Naive thymus-derived CD4-positive, alpha-beta T cell (primary cell): ENCODE measurements at regions not wholly inside any gene's neighbourhood (a gene's known extent, or its start where the extent isn't known, plus 50 kb on each side); places are given as distances from the start of the nearest gene placed in this dataset.
"Not testable (repeated sequence)": the region's sequence is repeated elsewhere in the genome, so short reads cannot be mapped to it uniquely, and the experiment has no call there.

ENCODE experiments used
- ATAC-seq: fragments of 150-1000 bp; cut with Tn5 transposase; 2 replicates; pipeline ENCODE4 v1.10.0; 2021; ENCODE audit warnings: mild to moderate bottlenecking, moderate library complexity
- CTCF ChIA-PET: fragments of 350-600 bp; sonication (Branson Sonifier 250); formaldehyde crosslinking; loops from one replicate; lab custom pipeline; 2021; ENCODE audit warnings: antibody characterized with exemption; lab: Charles Lee
- POLR2A ChIA-PET: fragments of 350-600 bp; sonication (Branson Sonifier 250); formaldehyde crosslinking; loops from one replicate; lab custom pipeline; 2021; ENCODE audit warnings: antibody characterized with exemption, inconsistent platforms; lab: Charles Lee
- DNase-seq, 9 donors: peaks; one replicate each; pipeline versions ENCODE4 v3.0.0 to v3.0.0-alpha.2; 2020 to 2022; ENCODE audit warnings: mixed read lengths in 1 of 9
- H3K27ac ChIP-seq: one replicate; pipeline ENCODE4 v1.7.0; 2013; ENCODE audit warnings: mild to moderate bottlenecking, low read depth, low read length, moderate library complexity
- H3K27me3 ChIP-seq, 2 donors: one replicate each; pipeline ENCODE4 v1.7.0; 2013; ENCODE audit warnings: low read length in 2 of 2, mild to moderate bottlenecking in 2 of 2, moderate library complexity in 2 of 2; ENCODE audit not compliant: control insufficient read depth in 2 of 2, insufficient read depth in 2 of 2
- H3K36me3 ChIP-seq, 3 experiments: 1 replicate in 2 of 3; 2 replicates in 1 of 3; pipeline ENCODE4 v1.7.0; 2013; ENCODE audit warnings: low read length in 3 of 3, mild to moderate bottlenecking in 3 of 3, moderate library complexity in 1 of 3; ENCODE audit not compliant: insufficient read depth in 3 of 3, control insufficient read depth in 2 of 3
- H3K4me1 ChIP-seq, 2 donors: one replicate each; pipeline ENCODE4 v1.7.0; 2013; ENCODE audit warnings: low read length in 2 of 2, mild to moderate bottlenecking in 2 of 2, moderate library complexity in 1 of 2; ENCODE audit not compliant: control insufficient read depth in 2 of 2, insufficient read depth in 2 of 2
- H3K4me3 ChIP-seq: 2 replicates; pipeline ENCODE4 v1.7.0; 2013; ENCODE audit warnings: mild to moderate bottlenecking, low read length
- H3K9me3 ChIP-seq, 3 experiments: 1 replicate in 2 of 3; 2 replicates in 1 of 3; pipeline ENCODE4 v1.7.0; 2013; ENCODE audit warnings: low read length in 3 of 3; ENCODE audit not compliant: control insufficient read depth in 2 of 3
- H3K27ac Mint-ChIP-seq, 9 donors: one replicate each; pipeline ENCODE4 v1.8.0; 2020 to 2022; ENCODE audit warnings: mixed read lengths in 9 of 9, mild to moderate bottlenecking in 8 of 9, moderate library complexity in 5 of 9, inconsistent platforms in 2 of 9
- H3K27me3 Mint-ChIP-seq, 5 donors: one replicate each; pipeline ENCODE4 v1.8.0; 2021 to 2022; ENCODE audit warnings: mixed read lengths in 5 of 5, mild to moderate bottlenecking in 1 of 5
- H3K36me3 Mint-ChIP-seq, 5 donors: one replicate each; pipeline ENCODE4 v1.8.0; 2020 to 2022; ENCODE audit warnings: mixed read lengths in 5 of 5, mild to moderate bottlenecking in 3 of 5, inconsistent platforms in 1 of 5
- H3K4me1 Mint-ChIP-seq, 7 donors: one replicate each; pipeline ENCODE4 v1.8.0; 2020 to 2022; ENCODE audit warnings: mixed read lengths in 7 of 7, mild to moderate bottlenecking in 3 of 7, inconsistent platforms in 1 of 7
- H3K4me3 Mint-ChIP-seq, 10 donors: one replicate each; pipeline ENCODE4 v1.8.0; 2020 to 2022; ENCODE audit warnings: mild to moderate bottlenecking in 10 of 10, mixed read lengths in 10 of 10, moderate library complexity in 6 of 10, inconsistent platforms in 2 of 10
- H3K9me3 Mint-ChIP-seq, 11 donors: one replicate each; pipeline ENCODE4 v1.8.0; 2020 to 2022; ENCODE audit warnings: mixed read lengths in 11 of 11, mild to moderate bottlenecking in 4 of 11, inconsistent platforms in 1 of 11, moderate library complexity in 1 of 11
- intact Hi-C, 2 donors: fragments of 100-400 bp; cut with micrococcal nuclease; formaldehyde crosslinking; loops; one replicate each; pipeline ENCODE4 v1.15.1; 2023

- H3K27ac Mint-ChIP-seq, H3K4me1 Mint-ChIP-seq, H3K4me1 ChIP-seq, H3K27me3 ChIP-seq, POLR2A ChIA-PET, ATAC-seq, H3K27ac ChIP-seq, H3K4me3 ChIP-seq, CTCF ChIA-PET, H3K36me3 ChIP-seq, DNase-seq, intact Hi-C loops, H3K4me3 Mint-ChIP-seq, H3K27me3 Mint-ChIP-seq, H3K9me3 ChIP-seq, H3K36me3 Mint-ChIP-seq: not testable (repeated sequence)
- peaks cover 0 to 19% (median 10%) of the 10 kb centered on the region in 11 donors for H3K9me3 Mint-ChIP-seq
Measured at GRCh38 chr2:76697439-76697838, 824.7 kb downstream of the LRRTM4 start.

- peaks cover 0 to 4% (median 0%) of the 10 kb centered on the region in 5 donors for H3K36me3 Mint-ChIP-seq
Measured at GRCh38 chr2:76692908-76693307, 829.3 kb downstream of the LRRTM4 start.

GRCh38 chr2:76688732-76689131 lies 833.4 kb downstream of the LRRTM4 start:
- Mint-ChIP-seq H3K27me3 (no peaks in the 10 kb centered on the region), H3K27ac (no peak overlapping the region), H3K4me3 (no peak overlapping the region), H3K9me3 (peaks cover 0 to 19% (median 5%) of the 10 kb centered on the region in 11 donors), H3K4me1 (no peaks in the 10 kb centered on the region), H3K36me3 (no peaks in the 10 kb centered on the region)
- POLR2A ChIA-PET, result no interaction called here
- no peak for ATAC-seq
- intact Hi-C loops, result no loop called here
- Histone ChIP-seq H3K36me3 (no peaks in the 10 kb centered on the region), H3K27ac (no peak overlapping the region), H3K9me3 (no peaks in the 10 kb centered on the region), H3K4me1 (no peaks in the 10 kb centered on the region), H3K4me3 (no peak overlapping the region), H3K27me3 (no peaks in the 10 kb centered on the region)
- DNase-seq, result no peak
- CTCF ChIA-PET, result no interaction called here

More at GRCh38 chr2:76692908-76693307, 829.3 kb downstream of the LRRTM4 start:
- H3K4me3 Mint-ChIP-seq, result no peak overlapping the region
- no peak overlapping the region for H3K4me3 ChIP-seq
- H3K4me1 Mint-ChIP-seq, result no peaks in the 10 kb centered on the region
- ATAC-seq (no peak), DNase-seq (no peak)
- POLR2A ChIA-PET, result no interaction called here
- no peak overlapping the region for H3K27ac ChIP-seq
- no peaks in the 10 kb centered on the region for H3K27me3 Mint-ChIP-seq
- H3K9me3 Mint-ChIP-seq, result peaks cover 0 to 20% (median 3%) of the 10 kb centered on the region in 11 donors
- H3K9me3 ChIP-seq, result no peaks in the 10 kb centered on the region
- H3K27ac Mint-ChIP-seq, result no peak overlapping the region
- H3K4me1 ChIP-seq, result no peaks in the 10 kb centered on the region
- intact Hi-C loops, result no loop called here
- no peaks in the 10 kb centered on the region for H3K27me3 ChIP-seq
- CTCF ChIA-PET, result no interaction called here
- no peaks in the 10 kb centered on the region for H3K36me3 ChIP-seq

- POLR2A ChIA-PET, result no interaction called here
Measured at GRCh38 chr2:76687923-76688322, 834.3 kb downstream of the LRRTM4 start.

GRCh38 chr2:76684756-76685155 lies 837.4 kb downstream of the LRRTM4 start:
- H3K4me1 Mint-ChIP-seq, result no peaks in the 10 kb centered on the region
- POLR2A ChIA-PET, result no interaction called here

More at GRCh38 chr2:76687923-76688322, 834.3 kb downstream of the LRRTM4 start:
- Mint-ChIP-seq H3K4me1 (no peaks in the 10 kb centered on the region), H3K27ac (no peak overlapping the region), H3K9me3 (peaks cover 0 to 19% (median 4%) of the 10 kb centered on the region in 11 donors), H3K4me3 (no peak overlapping the region), H3K27me3 (no peaks in the 10 kb centered on the region), H3K36me3 (no peaks in the 10 kb centered on the region)
- H3K27me3 ChIP-seq, result no peaks in the 10 kb centered on the region
- CTCF ChIA-PET, result no interaction called here
- no peak for ATAC-seq
- H3K27ac ChIP-seq, result no peak overlapping the region
- H3K9me3 ChIP-seq, result no peaks in the 10 kb centered on the region
- H3K4me1 ChIP-seq, result no peaks in the 10 kb centered on the region
- DNase-seq, result no peak
- intact Hi-C loops, result no loop called here
- H3K4me3 ChIP-seq, result no peak overlapping the region
- H3K36me3 ChIP-seq, result no peaks in the 10 kb centered on the region

GRCh38 chr2:76679025-76679396 lies 843.2 kb downstream of the LRRTM4 start:
- Histone ChIP-seq H3K4me1 (no peaks in the 10 kb centered on the region), H3K27ac (no peak overlapping the region), H3K9me3 (no peaks in the 10 kb centered on the region), H3K4me3 (no peak overlapping the region), H3K36me3 (no peaks in the 10 kb centered on the region), H3K27me3 (no peaks in the 10 kb centered on the region)
- no peaks in the 10 kb centered on the region for H3K36me3 Mint-ChIP-seq
- peaks cover 0 to 12% (median 0%) of the 10 kb centered on the region in 11 donors for H3K9me3 Mint-ChIP-seq
- ChIA-PET CTCF (no interaction called here), POLR2A (no interaction called here)
- intact Hi-C loops, result no loop called here
- H3K27ac Mint-ChIP-seq, result no peak overlapping the region
- no peak for DNase-seq
- H3K4me3 Mint-ChIP-seq, result no peak overlapping the region
- no peak for ATAC-seq
- no peaks in the 10 kb centered on the region for H3K4me1 Mint-ChIP-seq
- no peaks in the 10 kb centered on the region for H3K27me3 Mint-ChIP-seq

More at GRCh38 chr2:76684756-76685155, 837.4 kb downstream of the LRRTM4 start:
- DNase-seq, result no peak
- Mint-ChIP-seq H3K36me3 (no peaks in the 10 kb centered on the region), H3K27me3 (no peaks in the 10 kb centered on the region), H3K4me3 (no peak overlapping the region), H3K9me3 (peaks cover 0 to 15% (median 8%) of the 10 kb centered on the region in 11 donors), H3K27ac (no peak overlapping the region)
- CTCF ChIA-PET, result no interaction called here
- ATAC-seq, result no peak
- Histone ChIP-seq H3K27me3 (no peaks in the 10 kb centered on the region), H3K4me1 (no peaks in the 10 kb centered on the region), H3K9me3 (no peaks in the 10 kb centered on the region), H3K4me3 (no peak overlapping the region), H3K36me3 (no peaks in the 10 kb centered on the region), H3K27ac (no peak overlapping the region)
- intact Hi-C loops, result no loop called here

GRCh38 chr2:76678383-76679024 lies 843.7 kb downstream of the LRRTM4 start:
- no peaks in the 10 kb centered on the region for H3K36me3 ChIP-seq
- H3K4me3 ChIP-seq, result no peak overlapping the region
- Mint-ChIP-seq H3K27me3 (no peaks in the 10 kb centered on the region), H3K27ac (no peak overlapping the region), H3K36me3 (no peaks in the 10 kb centered on the region), H3K4me3 (no peak overlapping the region), H3K4me1 (no peaks in the 10 kb centered on the region), H3K9me3 (peaks cover 0 to 12% (median 0%) of the 10 kb centered on the region in 11 donors)
- ChIA-PET POLR2A (no interaction called here), CTCF (no interaction called here)
- intact Hi-C loops, result no loop called here
- DNase-seq (no peak), ATAC-seq (no peak)
- H3K27ac ChIP-seq, result no peak overlapping the region
- H3K4me1 ChIP-seq, result no peaks in the 10 kb centered on the region
- H3K27me3 ChIP-seq, result no peaks in the 10 kb centered on the region
- no peaks in the 10 kb centered on the region for H3K9me3 ChIP-seq
